Keratinocyte (primary cell): ENCODE measurements at regions not wholly inside any gene's neighbourhood (a gene's known extent, or its start where the extent isn't known, plus 50 kb on each side); places are given as distances from the start of the nearest gene placed in this dataset.

Source experiments
- DNase-seq: peaks from one replicate; pipeline ENCODE4 v3.0.0-alpha.2; 2011; ENCODE audit warnings: low read depth, missing footprints, low spot score
- FAIRE-seq: peaks from 2 replicates; lab custom pipeline; 2011; peaks lifted over from hg19 to GRCh38; lab: Jason Lieb, UNC
- H2AFZ ChIP-seq: 2 replicates; pipeline ENCODE4 v1.6.0; 2012; ENCODE audit warnings: low read length, control low read depth, inconsistent platforms; ENCODE audit not compliant: control insufficient read depth
- H3K27ac ChIP-seq: 2 replicates; pipeline ENCODE4 v1.5.1; 2011; ENCODE audit warnings: low read length; ENCODE audit not compliant: control insufficient read depth, insufficient read depth
- H3K27me3 ChIP-seq: 3 replicates; pipeline ENCODE4 v1.6.0; 2011; ENCODE audit warnings: low read length; ENCODE audit not compliant: control insufficient read depth, insufficient read depth; ENCODE audit errors: extremely low read depth
- H3K36me3 ChIP-seq, 2 experiments: 2 replicates in 1 of 2; 3 replicates in 1 of 2; pipeline ENCODE4 v1.5.1; 2011; ENCODE audit warnings: low read length in 2 of 2, mild to moderate bottlenecking in 1 of 2; ENCODE audit not compliant: control insufficient read depth in 2 of 2, insufficient read depth in 2 of 2; ENCODE audit errors: extremely low read depth in 1 of 2
- H3K4me1 ChIP-seq: 3 replicates; pipeline ENCODE4 v1.5.1; 2011; ENCODE audit warnings: low read length; ENCODE audit not compliant: control insufficient read depth, insufficient read depth; ENCODE audit errors: extremely low read depth
- H3K4me2 ChIP-seq: 3 replicates; pipeline ENCODE4 v1.6.0; 2011; ENCODE audit warnings: low read depth, low read length; ENCODE audit not compliant: control insufficient read depth, insufficient read depth; ENCODE audit errors: extremely low read depth
- H3K4me3 ChIP-seq, 3 experiments: fragments of 200-600 bp in 1 of 3; sonication (generic) in 1 of 3; 2 replicates in 2 of 3; 3 replicates in 1 of 3; pipeline ENCODE4 v1.5.1; 2011 to 2016; ENCODE audit warnings: low read length in 3 of 3, mild to moderate bottlenecking in 3 of 3, control low read depth in 2 of 3, inconsistent platforms in 1 of 3, low read depth in 1 of 3, mixed read lengths in 1 of 3, mixed run types in 1 of 3, moderate library complexity in 1 of 3; ENCODE audit not compliant: control insufficient read depth in 2 of 3, insufficient read depth in 2 of 3; ENCODE audit errors: extremely low read depth in 1 of 3
- H3K79me2 ChIP-seq: 2 replicates; pipeline ENCODE4 v1.6.0; 2012; ENCODE audit warnings: low read length; ENCODE audit not compliant: control insufficient read depth, insufficient read depth
- H3K9ac ChIP-seq: 3 replicates; pipeline ENCODE4 v1.6.0; 2011; ENCODE audit warnings: low read length; ENCODE audit not compliant: control insufficient read depth, insufficient read depth; ENCODE audit errors: extremely low read depth
- H3K9me1 ChIP-seq: 3 replicates; pipeline ENCODE4 v1.6.0; 2011; ENCODE audit warnings: low read length; ENCODE audit not compliant: control insufficient read depth, insufficient read depth; ENCODE audit errors: extremely low read depth
- H3K9me3 ChIP-seq: 2 replicates; pipeline ENCODE4 v1.5.1; 2012; ENCODE audit warnings: low read depth, low read length; ENCODE audit not compliant: control insufficient read depth
- H4K20me1 ChIP-seq: 3 replicates; pipeline ENCODE4 v1.6.0; 2011; ENCODE audit warnings: low read length; ENCODE audit not compliant: control insufficient read depth, insufficient read depth; ENCODE audit errors: extremely low read depth
- EZH2 ChIP-seq: IDR thresholded peaks from one replicate; pipeline ENCODE4 v1.6.1; 2012; ENCODE audit warnings: inconsistent platforms, mild to moderate bottlenecking, low read length, moderate library complexity
- dilution Hi-C: fragments of 300-500 bp; cut with MboI; formaldehyde crosslinking; loops from one replicate; pipeline ENCODE4 v1.7.0; 2020; ENCODE audit warnings: low sequenced_read_pairs; ENCODE audit not compliant: extremely low pct_ligation_motif_present
- TF ChIP-seq, protein P1 (sequence below), 3 experiments: IDR thresholded peaks in 1 of 3; conservative IDR thresholded peaks in 1 of 3; optimal IDR thresholded peaks in 1 of 3; 2 replicates in 2 of 3; 3 replicates in 1 of 3; pipeline versions ENCODE3 to v1.5.1; 2011; ENCODE audit warnings: low read length in 3 of 3, mild to moderate bottlenecking in 3 of 3, moderate library complexity in 2 of 3, control low read depth in 1 of 3, inconsistent platforms in 1 of 3; ENCODE audit not compliant: insufficient read depth in 2 of 3; ENCODE audit errors: extremely low read depth in 1 of 3

DNA sequence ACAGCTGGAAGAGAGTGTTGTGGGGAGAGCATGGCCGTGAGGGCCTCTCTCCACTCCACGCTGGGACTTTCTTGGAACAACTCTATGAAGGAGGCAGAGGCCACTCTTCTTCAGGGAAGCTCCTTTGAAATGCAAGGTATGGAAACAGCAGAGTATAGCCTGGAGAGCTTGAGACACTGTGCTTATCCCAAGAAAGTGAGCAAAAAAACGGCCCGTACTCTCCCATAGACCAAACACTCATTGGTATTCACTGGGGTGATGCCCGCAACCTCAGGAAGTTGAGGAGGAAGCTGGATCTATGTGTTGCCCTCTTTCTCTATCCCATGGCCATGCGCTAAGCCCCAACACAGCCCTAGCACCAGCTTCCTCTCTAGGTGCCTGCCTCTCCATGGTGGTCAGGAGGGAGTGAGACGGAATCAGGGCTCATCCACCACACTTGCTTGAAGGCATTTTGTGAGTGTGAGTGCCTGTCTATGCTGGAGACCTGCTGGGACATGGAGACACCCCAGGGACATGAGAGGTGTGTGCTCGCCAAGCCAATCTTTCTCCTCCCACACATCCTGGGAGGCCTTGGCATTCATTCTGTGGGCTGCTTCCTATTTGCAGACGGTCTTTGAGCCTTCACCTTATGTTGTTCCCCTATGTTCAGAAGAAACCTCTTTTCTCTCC, 616.6 kb downstream of the IRX1 start:
- dilution Hi-C loops = no loop called here
- FAIRE-seq (no peak), DNase-seq (no peak)
- H3K79me2 ChIP-seq = no peaks in the 10 kb centered on the region
- H3K27ac ChIP-seq = no peak overlapping the region
- no peaks in the 10 kb centered on the region for H3K36me3 ChIP-seq
- no peak overlapping the region for H2AFZ ChIP-seq
- H3K27me3 ChIP-seq = no peaks in the 10 kb centered on the region
- TF ChIP-seq EZH2 = no peak
- TF ChIP-seq, protein P1, sequence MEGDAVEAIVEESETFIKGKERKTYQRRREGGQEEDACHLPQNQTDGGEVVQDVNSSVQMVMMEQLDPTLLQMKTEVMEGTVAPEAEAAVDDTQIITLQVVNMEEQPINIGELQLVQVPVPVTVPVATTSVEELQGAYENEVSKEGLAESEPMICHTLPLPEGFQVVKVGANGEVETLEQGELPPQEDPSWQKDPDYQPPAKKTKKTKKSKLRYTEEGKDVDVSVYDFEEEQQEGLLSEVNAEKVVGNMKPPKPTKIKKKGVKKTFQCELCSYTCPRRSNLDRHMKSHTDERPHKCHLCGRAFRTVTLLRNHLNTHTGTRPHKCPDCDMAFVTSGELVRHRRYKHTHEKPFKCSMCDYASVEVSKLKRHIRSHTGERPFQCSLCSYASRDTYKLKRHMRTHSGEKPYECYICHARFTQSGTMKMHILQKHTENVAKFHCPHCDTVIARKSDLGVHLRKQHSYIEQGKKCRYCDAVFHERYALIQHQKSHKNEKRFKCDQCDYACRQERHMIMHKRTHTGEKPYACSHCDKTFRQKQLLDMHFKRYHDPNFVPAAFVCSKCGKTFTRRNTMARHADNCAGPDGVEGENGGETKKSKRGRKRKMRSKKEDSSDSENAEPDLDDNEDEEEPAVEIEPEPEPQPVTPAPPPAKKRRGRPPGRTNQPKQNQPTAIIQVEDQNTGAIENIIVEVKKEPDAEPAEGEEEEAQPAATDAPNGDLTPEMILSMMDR (optimal IDR thresholded peaks at IDR 0.05 in 1 of 3, IDR thresholded peaks at IDR 0.05 in 1 of 3, conservative IDR thresholded peaks at IDR 0.05 in 1 of 3; ENCODE audit: extremely low read depth in 1 of 3, insufficient read depth in 2 of 3, low read length in 3 of 3) = no peak
- H3K9ac ChIP-seq = no peak overlapping the region
- H3K9me3 ChIP-seq = no peaks in the 10 kb centered on the region
- no peak overlapping the region for H3K4me2 ChIP-seq
- no peaks in the 10 kb centered on the region for H3K4me1 ChIP-seq
- H4K20me1 ChIP-seq = no peaks in the 10 kb centered on the region
- no peaks in the 10 kb centered on the region for H3K9me1 ChIP-seq
- no peak overlapping the region for H3K4me3 ChIP-seq

- Histone ChIP-seq H3K9ac (no peak overlapping the region), H3K27me3 (no peaks in the 10 kb centered on the region), H3K4me1 (no peaks in the 10 kb centered on the region), H3K4me2 (no peak overlapping the region), H3K9me1 (no peaks in the 10 kb centered on the region), H3K4me3 (no peak overlapping the region), H2AFZ (no peak overlapping the region), H3K36me3 (no peaks in the 10 kb centered on the region), H3K27ac (no peak overlapping the region), H3K9me3 (no peaks in the 10 kb centered on the region), H4K20me1 (no peaks in the 10 kb centered on the region), H3K79me2 (no peaks in the 10 kb centered on the region)
- FAIRE-seq (no peak), DNase-seq (no peak)
- dilution Hi-C loops = no loop called here
- TF ChIP-seq EZH2 = no peak
- TF ChIP-seq, protein P1 (optimal IDR thresholded peaks at IDR 0.05 in 1 of 3, IDR thresholded peaks at IDR 0.05 in 1 of 3, conservative IDR thresholded peaks at IDR 0.05 in 1 of 3; ENCODE audit: extremely low read depth in 1 of 3, insufficient read depth in 2 of 3, low read length in 3 of 3) = no peak
Observed at GRCh38 chr5:4212981-4213819, 617.6 kb downstream of the IRX1 start.
